Jurkat, Clone E6-1 (cell line): ENCODE measurements at regions not wholly inside any gene's neighbourhood (a gene's known extent, or its start where the extent isn't known, plus 50 kb on each side); places are given as distances from the start of the nearest gene placed in this dataset.

Experiments used
- DNase-seq: peaks from one replicate; pipeline ENCODE4 v3.0.0-alpha.2; 2011; ENCODE audit warnings: low read depth, low spot score
- H3K4me3 ChIP-seq: 2 replicates; pipeline ENCODE4 v1.5.1; 2011; ENCODE audit warnings: mild to moderate bottlenecking, low read length, control low read depth, moderate library complexity

GRCh38 chr5:96151891-96152290 is 190.2 kb upstream of the ELL2 start:
- no peak for DNase-seq
- H3K4me3 ChIP-seq = no peak overlapping the region

GRCh38 chr5:96150007-96150406 is 188.4 kb upstream of the ELL2 start:
- no peak overlapping the region for H3K4me3 ChIP-seq
- DNase-seq = no peak

GRCh38 chr5:96149546-96149945 is 187.9 kb upstream of the ELL2 start:
- H3K4me3 ChIP-seq = no peak overlapping the region
- DNase-seq = no peak

GRCh38 chr5:96149021-96149420 is 187.4 kb upstream of the ELL2 start:
- no peak for DNase-seq
- H3K4me3 ChIP-seq = no peak overlapping the region

- no peak overlapping the region for H3K4me3 ChIP-seq
- DNase-seq = no peak
Observed at GRCh38 chr5:96148376-96148775, 186.7 kb upstream of the ELL2 start.

GRCh38 chr5:96147866-96148265 is 186.2 kb upstream of the ELL2 start:
- no peak for DNase-seq
- no peak overlapping the region for H3K4me3 ChIP-seq

- DNase-seq = peak; percentile 17
- no peak overlapping the region for H3K4me3 ChIP-seq
Observed at GRCh38 chr5:96146675-96147074, 185.0 kb upstream of the ELL2 start.

GRCh38 chr5:96144289-96144688 is 182.6 kb upstream of the ELL2 start:
- DNase-seq = no peak
- no peak overlapping the region for H3K4me3 ChIP-seq

- no peak overlapping the region for H3K4me3 ChIP-seq
- DNase-seq = no peak
Observed at GRCh38 chr5:96143450-96143849, 181.8 kb upstream of the ELL2 start.

- no peak for DNase-seq
- no peak overlapping the region for H3K4me3 ChIP-seq
Observed at GRCh38 chr5:96142786-96143434, 181.3 kb upstream of the ELL2 start.

- H3K4me3 ChIP-seq = no peak overlapping the region
- no peak for DNase-seq
Observed at GRCh38 chr5:96142184-96142781, 180.6 kb upstream of the ELL2 start.

GRCh38 chr5:96141749-96142148 is 180.1 kb upstream of the ELL2 start:
- no peak for DNase-seq
- no peak overlapping the region for H3K4me3 ChIP-seq

GRCh38 chr5:96140496-96140895 is 178.8 kb upstream of the ELL2 start:
- DNase-seq = no peak
- no peak overlapping the region for H3K4me3 ChIP-seq

- H3K4me3 ChIP-seq = no peak overlapping the region
- no peak for DNase-seq
Observed at GRCh38 chr5:96140084-96140483, 178.4 kb upstream of the ELL2 start.

GRCh38 chr5:96134886-96135285 is 173.2 kb upstream of the ELL2 start:
- DNase-seq = no peak
- no peak overlapping the region for H3K4me3 ChIP-seq

- DNase-seq = no peak
- H3K4me3 ChIP-seq = no peak overlapping the region
Observed at GRCh38 chr5:96133341-96134079, 171.9 kb upstream of the ELL2 start.

GRCh38 chr5:96129276-96129675 is 167.6 kb upstream of the ELL2 start:
- H3K4me3 ChIP-seq = no peak overlapping the region

GRCh38 chr5:96128204-96128864 is 166.7 kb upstream of the ELL2 start:
- no peak overlapping the region for H3K4me3 ChIP-seq
- DNase-seq = no peak

More at GRCh38 chr5:96129276-96129675, 167.6 kb upstream of the ELL2 start:
- no peak for DNase-seq

- no peak overlapping the region for H3K4me3 ChIP-seq
- no peak for DNase-seq
Observed at GRCh38 chr5:96127538-96127937, 165.9 kb upstream of the ELL2 start.
